ENCODE measurements at regions not wholly inside any gene's neighbourhood (a gene's known extent, or its start where the extent isn't known, plus 50 kb on each side); places are given as distances from the start of the nearest gene placed in this dataset.

DNA sequence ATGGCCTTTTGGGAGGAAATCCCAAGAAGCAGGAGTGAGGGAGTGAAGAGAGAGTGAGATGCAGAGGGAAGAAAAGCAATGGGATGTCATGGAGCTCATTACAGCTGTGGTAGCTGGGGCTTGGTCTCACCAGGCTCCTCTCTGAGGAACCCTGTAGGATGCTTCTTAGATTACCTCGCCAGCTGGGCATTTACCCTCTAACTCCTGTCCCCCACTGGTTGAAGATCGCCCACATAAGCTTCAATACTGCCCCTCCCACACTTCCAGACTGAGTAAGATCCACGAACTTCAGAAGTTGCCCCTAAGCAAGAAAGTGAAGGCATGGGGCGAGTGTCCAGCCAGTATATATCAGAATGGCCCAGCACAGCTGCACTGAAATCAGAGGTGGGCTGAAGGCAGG is 58.1 kb upstream of the SLC35B4 start:
- Mint-ChIP-seq H3K27me3 (ENCODE audit: low read depth) (peaks cover 85% of the 10 kb centered on the region), H3K4me3 (no peak overlapping the region), H3K9me3 (no peaks in the 10 kb centered on the region), H3K27ac (no peak overlapping the region), H3K4me1 (no peaks in the 10 kb centered on the region), H3K36me3 (no peaks in the 10 kb centered on the region)
- TF ChIP-seq, protein P1, sequence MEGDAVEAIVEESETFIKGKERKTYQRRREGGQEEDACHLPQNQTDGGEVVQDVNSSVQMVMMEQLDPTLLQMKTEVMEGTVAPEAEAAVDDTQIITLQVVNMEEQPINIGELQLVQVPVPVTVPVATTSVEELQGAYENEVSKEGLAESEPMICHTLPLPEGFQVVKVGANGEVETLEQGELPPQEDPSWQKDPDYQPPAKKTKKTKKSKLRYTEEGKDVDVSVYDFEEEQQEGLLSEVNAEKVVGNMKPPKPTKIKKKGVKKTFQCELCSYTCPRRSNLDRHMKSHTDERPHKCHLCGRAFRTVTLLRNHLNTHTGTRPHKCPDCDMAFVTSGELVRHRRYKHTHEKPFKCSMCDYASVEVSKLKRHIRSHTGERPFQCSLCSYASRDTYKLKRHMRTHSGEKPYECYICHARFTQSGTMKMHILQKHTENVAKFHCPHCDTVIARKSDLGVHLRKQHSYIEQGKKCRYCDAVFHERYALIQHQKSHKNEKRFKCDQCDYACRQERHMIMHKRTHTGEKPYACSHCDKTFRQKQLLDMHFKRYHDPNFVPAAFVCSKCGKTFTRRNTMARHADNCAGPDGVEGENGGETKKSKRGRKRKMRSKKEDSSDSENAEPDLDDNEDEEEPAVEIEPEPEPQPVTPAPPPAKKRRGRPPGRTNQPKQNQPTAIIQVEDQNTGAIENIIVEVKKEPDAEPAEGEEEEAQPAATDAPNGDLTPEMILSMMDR (IDR thresholded peaks at IDR 0.05; ENCODE audit: unreplicated experiment): no peak
- no peak for DNase-seq (ENCODE audit: low spot score in 2 of 2, unreplicated experiment in 2 of 2)

DNA sequence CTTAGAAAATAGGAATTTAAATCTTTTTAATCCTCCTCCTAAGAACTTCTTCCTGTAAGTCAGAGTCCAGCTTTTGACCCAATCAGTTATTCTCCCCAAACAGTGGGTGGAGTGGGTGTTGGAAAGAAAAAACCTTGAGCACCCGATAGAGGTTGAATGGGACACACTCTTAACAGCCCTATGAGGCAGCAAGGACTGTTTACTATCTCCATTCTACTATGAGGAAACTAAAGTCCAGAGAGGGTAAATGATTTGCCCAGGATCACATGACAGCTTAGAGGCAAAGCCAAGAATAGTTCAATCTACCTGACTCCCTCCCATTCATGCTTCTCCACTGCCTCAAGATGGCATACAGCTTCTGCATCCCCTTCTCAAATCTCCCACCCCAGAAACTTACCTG is 57.6 kb upstream of the SLC35B4 start:
- TF ChIP-seq, protein P1 (IDR thresholded peaks at IDR 0.05; ENCODE audit: unreplicated experiment): no peak
- Mint-ChIP-seq H3K9me3 (no peaks in the 10 kb centered on the region), H3K27ac (no peak overlapping the region), H3K4me3 (no peak overlapping the region), H3K27me3 (ENCODE audit: low read depth) (peaks cover 88% of the 10 kb centered on the region), H3K36me3 (no peaks in the 10 kb centered on the region), H3K4me1 (peaks cover 2% of the 10 kb centered on the region)
- DNase-seq (ENCODE audit: low spot score in 2 of 2, unreplicated experiment in 2 of 2): no peak

DNA sequence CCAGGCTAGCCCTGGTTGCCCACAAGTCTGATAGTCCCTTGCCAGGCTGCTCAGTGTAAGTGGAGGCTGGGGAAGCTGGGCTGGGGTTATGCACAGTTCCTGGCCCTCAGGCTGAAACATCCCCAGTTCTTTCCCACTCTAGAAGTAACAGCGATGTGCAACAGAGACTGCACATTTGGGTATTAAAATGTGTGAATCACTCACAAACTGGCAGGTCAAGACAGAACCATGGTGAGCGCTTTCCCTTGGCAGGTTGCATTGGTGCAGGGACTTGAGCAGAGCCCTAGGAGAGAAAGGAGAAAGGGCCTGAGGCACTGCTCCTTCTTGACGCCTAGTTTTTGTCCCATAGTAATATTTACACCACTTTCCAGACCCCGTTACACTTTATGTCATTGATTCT is 56.1 kb upstream of the SLC35B4 start:
- DNase-seq (ENCODE audit: low spot score in 2 of 2, unreplicated experiment in 2 of 2): no peak
- peaks cover 89% of the 10 kb centered on the region for H3K27me3 Mint-ChIP-seq (ENCODE audit: low read depth)
- H3K4me3 Mint-ChIP-seq: no peak overlapping the region
- H3K9me3 Mint-ChIP-seq: no peaks in the 10 kb centered on the region
- H3K27ac Mint-ChIP-seq: no peak overlapping the region
- H3K36me3 Mint-ChIP-seq: no peaks in the 10 kb centered on the region
- TF ChIP-seq, protein P1 (IDR thresholded peaks at IDR 0.05; ENCODE audit: unreplicated experiment): no peak
- H3K4me1 Mint-ChIP-seq: peaks cover 11% of the 10 kb centered on the region

DNA sequence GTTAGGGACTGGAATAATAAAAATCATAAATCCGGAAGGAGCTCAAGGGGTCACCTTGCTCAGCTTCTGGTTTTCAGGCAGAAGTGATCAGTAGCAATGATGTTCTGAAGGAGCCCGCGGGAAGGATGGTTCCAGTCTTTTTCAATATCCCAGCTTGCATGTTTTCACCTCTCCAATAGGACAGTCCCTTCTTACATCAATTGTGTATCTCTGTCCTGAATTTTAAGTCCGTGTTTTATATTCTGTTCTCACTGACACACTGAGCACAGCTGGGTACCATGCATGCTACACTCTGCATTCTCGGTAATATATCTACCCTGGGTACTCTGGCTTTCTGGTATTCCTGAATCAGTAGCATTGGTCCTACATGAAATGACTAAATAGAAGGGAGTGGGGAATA is 55.2 kb upstream of the SLC35B4 start:
- TF ChIP-seq, protein P1 (IDR thresholded peaks at IDR 0.05; ENCODE audit: unreplicated experiment): no peak
- Mint-ChIP-seq H3K27me3 (ENCODE audit: low read depth) (peaks cover 86% of the 10 kb centered on the region), H3K4me3 (no peak overlapping the region), H3K27ac (no peak overlapping the region), H3K36me3 (no peaks in the 10 kb centered on the region), H3K4me1 (peaks cover 11% of the 10 kb centered on the region), H3K9me3 (no peaks in the 10 kb centered on the region)
- DNase-seq (ENCODE audit: low spot score in 2 of 2, unreplicated experiment in 2 of 2): no peak

DNA sequence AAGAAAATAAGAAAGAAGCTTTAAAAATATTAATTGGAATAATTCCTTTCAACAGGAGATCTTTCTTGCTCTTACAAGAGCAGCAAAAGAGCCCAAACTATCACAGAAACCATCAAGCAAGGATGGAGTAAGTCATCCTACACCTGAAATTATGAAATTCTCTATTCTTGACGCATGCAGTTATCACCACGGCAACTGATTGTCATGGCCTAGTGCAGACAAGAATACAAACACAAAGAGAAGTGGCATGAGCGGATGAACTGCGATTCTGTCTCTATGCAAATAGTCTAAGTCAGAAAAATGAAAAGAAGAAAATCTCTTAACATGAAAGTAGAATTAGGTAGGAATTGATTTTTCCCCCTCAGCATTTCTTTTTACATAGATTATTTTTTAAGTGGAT is 54.8 kb upstream of the SLC35B4 start:
- H3K4me1 Mint-ChIP-seq: peaks cover 11% of the 10 kb centered on the region
- no peak overlapping the region for H3K27ac Mint-ChIP-seq
- TF ChIP-seq, protein P1 (IDR thresholded peaks at IDR 0.05; ENCODE audit: unreplicated experiment): no peak
- no peaks in the 10 kb centered on the region for H3K36me3 Mint-ChIP-seq
- H3K9me3 Mint-ChIP-seq: no peaks in the 10 kb centered on the region
- no peak for DNase-seq (ENCODE audit: low spot score in 2 of 2, unreplicated experiment in 2 of 2)
- peaks cover 85% of the 10 kb centered on the region for H3K27me3 Mint-ChIP-seq (ENCODE audit: low read depth)
- no peak overlapping the region for H3K4me3 Mint-ChIP-seq

DNA sequence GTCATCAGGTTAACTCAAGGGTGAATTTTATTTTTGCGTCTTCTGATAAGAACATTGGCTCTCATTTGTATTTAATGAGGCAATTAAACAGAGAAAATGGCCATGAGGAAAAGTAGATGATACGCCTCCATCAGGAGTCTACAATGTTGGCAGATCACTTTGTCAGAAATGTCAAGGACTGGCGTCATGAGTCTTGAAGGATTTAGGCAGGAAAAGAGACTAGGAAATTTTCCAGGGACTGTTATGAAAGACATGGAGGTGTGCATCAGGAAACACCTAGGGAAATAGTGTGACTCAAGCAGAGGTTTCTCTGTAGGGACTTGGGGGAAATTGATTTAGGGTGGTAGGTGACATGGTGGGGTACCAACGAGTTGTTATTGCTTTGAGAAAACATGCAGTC is 53.4 kb upstream of the SLC35B4 start:
- Mint-ChIP-seq H3K27me3 (ENCODE audit: low read depth) (peaks cover 85% of the 10 kb centered on the region), H3K9me3 (no peaks in the 10 kb centered on the region), H3K27ac (no peak overlapping the region), H3K36me3 (no peaks in the 10 kb centered on the region), H3K4me1 (peaks cover 11% of the 10 kb centered on the region), H3K4me3 (no peak overlapping the region)
- no peak for DNase-seq (ENCODE audit: low spot score in 2 of 2, unreplicated experiment in 2 of 2)
- TF ChIP-seq, protein P1 (IDR thresholded peaks at IDR 0.05; ENCODE audit: unreplicated experiment): no peak
